Lower leg skin (tissue), 4 donors: ENCODE measurements at regions not wholly inside any gene's neighbourhood (a gene's known extent, or its start where the extent isn't known, plus 50 kb on each side); places are given as distances from the start of the nearest gene placed in this dataset.

Source experiments
- DNase-seq, 2 donors: peaks; one replicate each; pipeline ENCODE4 v3.0.0-alpha.2; 2019; ENCODE audit warnings: low spot score in 2 of 2
- H3K4me3 ChIP-seq: fragments of 200-600 bp; sonication (generic); 2 replicates; pipeline ENCODE4 v1.5.1; 2017; ENCODE audit warnings: mild to moderate bottlenecking, low read depth; ENCODE audit not compliant: poor library complexity, severe bottlenecking
- POLR2A ChIP-seq, 2 donors: fragments of 450-650 bp; IDR thresholded peaks; one replicate each; pipeline ENCODE4 v1.6.1; 2016 to 2017; ENCODE audit warnings: antibody characterized with exemption in 2 of 2, mild to moderate bottlenecking in 1 of 2, moderate library complexity in 1 of 2
- WGBS, 2 donors: methylation state at CpG; one replicate each; pipeline ENCODE4 v1.1.5; 2018; 5-methylcytosine and 5-hydroxymethylcytosine counted together
- intact Hi-C: fragments of 100-400 bp; cut with DNase I; formaldehyde crosslinking; loops from one replicate; pipeline ENCODE4 v1.15.0; 2023; ENCODE audit warnings: low total_unique reads
- TF ChIP-seq, protein P1 (sequence below), 3 donors: fragments of 450-650 bp; IDR thresholded peaks; one replicate each; pipeline ENCODE4 v1.5.1; 2016; ENCODE audit warnings: antibody characterized with exemption in 3 of 3, mild to moderate bottlenecking in 3 of 3, moderate library complexity in 2 of 3

DNA sequence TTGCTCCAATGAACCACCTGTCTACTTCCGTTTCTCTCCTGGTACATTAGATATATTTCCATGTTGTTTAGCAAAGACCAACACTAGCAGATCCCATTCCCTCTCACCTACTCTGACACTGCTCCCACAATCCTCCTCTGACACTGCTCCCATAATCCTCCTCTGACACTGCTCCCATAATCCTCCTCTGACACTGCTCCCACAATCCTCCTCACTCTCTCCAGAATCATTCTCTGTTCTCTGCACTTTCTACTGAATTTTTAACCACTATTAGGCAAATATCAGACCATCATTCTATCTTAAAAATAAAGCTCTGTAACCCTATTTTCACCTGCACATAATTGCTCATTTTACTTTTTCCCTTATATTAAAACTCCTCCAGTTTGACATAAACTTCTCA lies 578.5 kb upstream of the PCDH20 start:
- TF ChIP-seq, protein P1, sequence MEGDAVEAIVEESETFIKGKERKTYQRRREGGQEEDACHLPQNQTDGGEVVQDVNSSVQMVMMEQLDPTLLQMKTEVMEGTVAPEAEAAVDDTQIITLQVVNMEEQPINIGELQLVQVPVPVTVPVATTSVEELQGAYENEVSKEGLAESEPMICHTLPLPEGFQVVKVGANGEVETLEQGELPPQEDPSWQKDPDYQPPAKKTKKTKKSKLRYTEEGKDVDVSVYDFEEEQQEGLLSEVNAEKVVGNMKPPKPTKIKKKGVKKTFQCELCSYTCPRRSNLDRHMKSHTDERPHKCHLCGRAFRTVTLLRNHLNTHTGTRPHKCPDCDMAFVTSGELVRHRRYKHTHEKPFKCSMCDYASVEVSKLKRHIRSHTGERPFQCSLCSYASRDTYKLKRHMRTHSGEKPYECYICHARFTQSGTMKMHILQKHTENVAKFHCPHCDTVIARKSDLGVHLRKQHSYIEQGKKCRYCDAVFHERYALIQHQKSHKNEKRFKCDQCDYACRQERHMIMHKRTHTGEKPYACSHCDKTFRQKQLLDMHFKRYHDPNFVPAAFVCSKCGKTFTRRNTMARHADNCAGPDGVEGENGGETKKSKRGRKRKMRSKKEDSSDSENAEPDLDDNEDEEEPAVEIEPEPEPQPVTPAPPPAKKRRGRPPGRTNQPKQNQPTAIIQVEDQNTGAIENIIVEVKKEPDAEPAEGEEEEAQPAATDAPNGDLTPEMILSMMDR (IDR thresholded peaks at IDR 0.05), result no peak
- no peak for TF ChIP-seq POLR2A (IDR thresholded peaks at IDR 0.05)
- WGBS, 2 donors, result 88 to 90% methylated on average over 1 of the region's 1 CpG
- no peak overlapping the region for H3K4me3 ChIP-seq

DNA sequence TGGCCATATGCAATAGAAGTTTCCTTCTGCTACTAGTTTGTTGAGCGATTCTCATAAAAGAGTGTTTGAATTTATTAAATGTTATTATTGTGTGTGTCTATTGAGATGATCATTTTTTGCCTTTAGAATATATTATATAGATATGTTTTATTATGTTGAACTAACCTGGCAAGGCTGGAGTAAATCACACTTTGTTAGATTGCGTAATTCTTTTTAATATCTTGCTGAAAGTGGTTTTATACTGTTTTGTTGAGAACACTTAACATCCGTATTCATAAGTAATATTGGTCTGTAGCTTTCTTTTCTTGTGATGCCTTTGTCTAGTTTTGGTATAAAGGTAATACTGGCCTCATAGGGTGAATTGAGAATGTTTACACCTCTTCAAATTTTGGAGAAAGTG lies 574.3 kb upstream of the PCDH20 start:
- DNase-seq, result no peak
- WGBS, 2 donors, result 77 to 80% methylated on average over 3 of the region's 3 CpGs
- no peak for TF ChIP-seq POLR2A (IDR thresholded peaks at IDR 0.05)
- TF ChIP-seq, protein P1 (IDR thresholded peaks at IDR 0.05), result no peak
- intact Hi-C loops, result no loop called here
- no peak overlapping the region for H3K4me3 ChIP-seq

More for the DNA sequence above, 578.5 kb upstream of the PCDH20 start:
- DNase-seq, result no peak
- intact Hi-C loops, result no loop called here

DNA sequence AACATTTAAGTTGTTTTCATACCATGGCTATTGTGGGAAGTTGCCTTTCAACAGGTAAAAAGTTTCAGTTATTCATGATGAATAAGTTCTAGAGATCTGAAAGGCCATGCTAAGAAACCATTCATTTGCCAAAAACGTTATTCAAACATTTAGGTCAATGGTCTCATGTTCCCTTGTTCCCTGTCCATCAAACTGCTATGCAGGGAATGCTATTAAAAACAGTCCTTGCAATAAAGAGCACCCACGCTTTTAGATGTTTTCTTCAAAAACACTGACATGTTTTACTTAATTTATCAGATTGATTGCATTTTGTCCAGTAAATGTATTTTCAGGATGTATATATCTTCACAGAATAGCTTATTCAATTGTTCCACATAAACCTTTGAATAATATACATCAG lies 573.2 kb upstream of the PCDH20 start:
- WGBS, 2 donors, result 40% methylated on average over 2 of the region's 2 CpGs
- TF ChIP-seq, protein P1 (IDR thresholded peaks at IDR 0.05), result no peak
- TF ChIP-seq POLR2A (IDR thresholded peaks at IDR 0.05), result no peak
- H3K4me3 ChIP-seq, result no peak overlapping the region
- no peak for DNase-seq
- intact Hi-C loops, result no loop called here

DNA sequence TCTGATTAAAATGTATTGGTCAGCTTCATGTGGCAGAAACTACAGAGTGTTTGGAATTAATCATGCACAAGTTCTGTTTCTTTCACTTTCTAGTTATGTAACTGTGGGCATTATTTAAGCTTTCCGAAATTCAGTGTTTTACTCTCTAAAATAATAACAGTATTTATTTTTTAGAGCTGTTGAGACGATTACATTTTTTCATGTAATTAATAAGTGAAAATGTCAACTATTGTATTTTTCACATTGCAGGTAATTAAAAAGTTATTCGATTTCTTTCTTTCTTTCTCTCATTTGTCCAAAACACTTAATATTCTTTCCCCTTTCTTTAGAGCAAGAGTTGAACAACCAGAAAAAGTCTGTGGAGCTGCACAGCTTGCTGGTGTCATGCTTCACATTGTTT lies 559.4 kb upstream of the PCDH20 start:
- no peak for TF ChIP-seq POLR2A (IDR thresholded peaks at IDR 0.05)
- TF ChIP-seq, protein P1 (IDR thresholded peaks at IDR 0.05), result no peak
- DNase-seq, result no peak
- no peak overlapping the region for H3K4me3 ChIP-seq
- intact Hi-C loops, result no loop called here
- 78 to 85% methylated on average over 3 of the region's 3 CpGs for WGBS, 2 donors

DNA sequence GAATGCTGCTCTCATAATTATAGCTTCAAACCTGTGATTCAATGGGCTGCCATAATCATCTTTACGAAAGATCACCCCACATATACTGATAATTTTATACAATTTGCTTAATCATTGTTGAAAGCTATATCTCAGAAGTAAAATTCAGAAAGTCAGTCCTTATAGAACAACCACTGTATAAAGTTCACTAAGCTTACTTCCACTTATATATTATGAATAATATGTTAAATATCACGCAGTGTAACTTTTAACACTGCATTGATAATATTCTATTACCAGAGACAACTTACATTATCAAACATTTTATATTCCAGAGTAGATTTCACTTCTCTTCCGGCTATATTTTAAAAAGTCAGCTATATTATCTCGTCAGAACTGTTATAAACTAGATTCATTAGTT lies 550.1 kb upstream of the PCDH20 start:
- WGBS, 2 donors, result 88 to 91% methylated on average over 4 of the region's 4 CpGs
- TF ChIP-seq, protein P1 (IDR thresholded peaks at IDR 0.05), result no peak
- no peak for TF ChIP-seq POLR2A (IDR thresholded peaks at IDR 0.05)
- intact Hi-C loops, result no loop called here
- H3K4me3 ChIP-seq, result no peak overlapping the region
- DNase-seq, result no peak

DNA sequence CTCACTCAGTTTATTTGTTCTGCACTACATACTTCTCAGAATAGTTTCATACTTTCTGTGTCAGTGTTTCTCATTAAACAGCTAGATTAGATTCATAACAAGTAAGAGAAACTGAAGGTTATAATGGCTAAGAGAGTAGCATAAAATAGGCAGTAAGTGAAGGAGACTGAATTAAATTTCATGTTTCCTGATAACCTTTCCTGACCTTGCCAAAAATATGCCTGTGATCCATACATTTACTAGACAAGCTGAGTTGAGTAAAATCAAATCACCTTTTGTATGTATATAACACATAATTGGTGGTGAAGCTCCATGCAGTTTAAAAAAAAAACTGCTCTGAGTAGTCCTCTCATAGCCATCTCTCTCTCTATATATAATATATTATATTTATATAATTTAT lies 545.3 kb upstream of the PCDH20 start:
- intact Hi-C loops, result no loop called here
- no peak for DNase-seq
- no peak overlapping the region for H3K4me3 ChIP-seq
- TF ChIP-seq, protein P1 (IDR thresholded peaks at IDR 0.05), result no peak
- TF ChIP-seq POLR2A (IDR thresholded peaks at IDR 0.05), result no peak
